ENCODE measurements at regions not wholly inside any gene's neighbourhood (a gene's known extent, or its start where the extent isn't known, plus 50 kb on each side); places are given as distances from the start of the nearest gene placed in this dataset.

DNA sequence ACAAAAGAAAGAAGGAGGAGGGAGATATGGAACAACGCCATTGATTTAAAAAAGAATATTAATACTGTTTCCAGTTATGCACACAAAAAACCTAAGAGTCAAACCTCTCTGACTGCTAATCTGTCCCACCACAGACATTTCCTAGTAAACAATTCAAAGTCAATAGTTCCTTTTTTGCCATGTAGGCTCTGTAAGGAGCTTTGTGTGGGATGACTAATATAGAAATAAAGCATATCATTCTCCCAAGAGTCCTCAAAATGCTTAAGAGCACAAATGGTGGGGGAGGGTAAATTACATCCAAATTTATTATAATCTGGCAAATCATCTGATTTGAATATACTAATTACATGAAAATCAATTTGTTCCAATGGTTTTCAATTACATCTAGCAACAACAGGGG, 155.9 kb upstream of the CNTN4 start:
- TF ChIP-seq, protein P1, sequence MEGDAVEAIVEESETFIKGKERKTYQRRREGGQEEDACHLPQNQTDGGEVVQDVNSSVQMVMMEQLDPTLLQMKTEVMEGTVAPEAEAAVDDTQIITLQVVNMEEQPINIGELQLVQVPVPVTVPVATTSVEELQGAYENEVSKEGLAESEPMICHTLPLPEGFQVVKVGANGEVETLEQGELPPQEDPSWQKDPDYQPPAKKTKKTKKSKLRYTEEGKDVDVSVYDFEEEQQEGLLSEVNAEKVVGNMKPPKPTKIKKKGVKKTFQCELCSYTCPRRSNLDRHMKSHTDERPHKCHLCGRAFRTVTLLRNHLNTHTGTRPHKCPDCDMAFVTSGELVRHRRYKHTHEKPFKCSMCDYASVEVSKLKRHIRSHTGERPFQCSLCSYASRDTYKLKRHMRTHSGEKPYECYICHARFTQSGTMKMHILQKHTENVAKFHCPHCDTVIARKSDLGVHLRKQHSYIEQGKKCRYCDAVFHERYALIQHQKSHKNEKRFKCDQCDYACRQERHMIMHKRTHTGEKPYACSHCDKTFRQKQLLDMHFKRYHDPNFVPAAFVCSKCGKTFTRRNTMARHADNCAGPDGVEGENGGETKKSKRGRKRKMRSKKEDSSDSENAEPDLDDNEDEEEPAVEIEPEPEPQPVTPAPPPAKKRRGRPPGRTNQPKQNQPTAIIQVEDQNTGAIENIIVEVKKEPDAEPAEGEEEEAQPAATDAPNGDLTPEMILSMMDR (IDR thresholded peaks at IDR 0.05; ENCODE audit: insufficient read depth, low read length), result no peak
- no peak for DNase-seq (ENCODE audit: low read depth)
- H3K4me3 ChIP-seq (ENCODE audit: low read depth, low read length), result no peak overlapping the region

DNA sequence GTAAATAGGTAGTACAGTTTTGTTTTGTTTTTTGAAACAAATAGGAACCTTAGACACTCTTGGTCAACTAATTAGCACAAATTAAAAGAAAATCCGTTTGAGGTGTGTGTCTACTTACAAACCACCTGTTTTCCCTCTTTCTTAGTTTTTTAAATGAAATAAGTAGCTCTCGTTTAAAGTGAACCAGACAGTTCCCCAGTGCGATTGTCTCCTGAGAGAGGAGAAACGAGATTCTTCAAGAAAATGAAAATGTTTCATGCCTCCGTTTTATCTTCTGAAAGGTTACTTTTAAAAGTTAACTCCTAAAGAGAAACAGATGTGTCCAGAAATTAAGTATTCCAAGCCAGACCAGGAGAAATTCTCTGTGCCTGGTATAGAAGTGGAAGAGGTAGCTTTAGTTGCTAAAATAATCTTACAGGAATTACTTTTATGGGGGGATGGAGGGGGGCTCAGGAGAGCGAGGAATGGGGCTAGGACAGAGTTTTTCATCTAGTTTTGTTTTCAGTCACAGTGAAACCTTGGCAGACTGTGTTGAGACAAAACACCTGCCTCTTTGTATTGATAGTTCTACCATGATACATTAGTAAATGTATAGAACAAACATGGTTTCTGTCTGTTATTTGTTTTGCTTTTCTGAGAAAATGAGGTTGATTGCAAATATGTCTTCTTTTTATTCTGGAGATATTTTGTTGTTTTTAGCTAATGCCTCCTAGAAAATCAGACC, 155.1 kb upstream of the CNTN4 start:
- TF ChIP-seq, protein P1 (IDR thresholded peaks at IDR 0.05; ENCODE audit: insufficient read depth, low read length), result no peak
- H3K4me3 ChIP-seq (ENCODE audit: low read depth, low read length), result no peak overlapping the region
- DNase-seq (ENCODE audit: low read depth), result no peak

DNA sequence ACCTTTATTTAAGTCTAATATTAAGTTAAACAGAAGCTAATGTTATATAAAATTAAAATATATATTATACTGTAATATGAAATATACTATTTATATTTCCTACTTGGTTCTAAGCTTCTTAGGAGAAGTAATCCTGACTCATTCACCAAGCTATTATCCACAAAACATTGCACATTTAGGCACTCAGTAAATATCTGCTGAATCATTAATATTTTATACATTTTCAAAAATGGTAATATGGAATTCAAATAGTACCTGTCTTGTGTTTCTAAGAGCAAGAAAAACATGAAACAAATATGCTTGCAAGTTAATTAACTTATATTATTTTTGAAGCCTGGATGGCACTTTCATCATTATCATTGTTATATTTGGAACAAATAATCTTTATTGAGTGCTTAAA, 153.0 kb upstream of the CNTN4 start:
- TF ChIP-seq, protein P1 (IDR thresholded peaks at IDR 0.05; ENCODE audit: insufficient read depth, low read length), result no peak
- no peak for DNase-seq (ENCODE audit: low read depth)
- no peak overlapping the region for H3K4me3 ChIP-seq (ENCODE audit: low read depth, low read length)

DNA sequence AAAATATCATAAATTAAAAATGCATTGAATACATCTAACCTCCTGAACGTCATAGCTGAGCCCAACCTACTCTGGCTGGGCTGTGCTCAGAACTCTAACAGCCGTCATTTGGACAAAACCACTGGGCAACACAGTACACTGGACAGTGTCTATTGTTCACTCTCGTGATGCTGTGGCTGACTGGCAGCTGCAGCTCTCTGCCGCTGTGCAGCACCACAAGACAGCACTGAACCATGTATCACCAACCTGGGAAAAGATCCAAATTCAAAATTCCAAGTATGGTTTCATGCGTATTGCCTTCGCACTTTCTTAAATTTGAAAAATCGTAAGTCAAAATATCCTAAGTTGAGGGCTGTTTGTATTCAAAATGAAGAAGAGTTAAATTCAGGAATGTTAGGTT, 145.1 kb upstream of the CNTN4 start:
- DNase-seq (ENCODE audit: low read depth), result no peak
- TF ChIP-seq, protein P1 (IDR thresholded peaks at IDR 0.05; ENCODE audit: insufficient read depth, low read length), result no peak
- no peak overlapping the region for H3K4me3 ChIP-seq (ENCODE audit: low read depth, low read length)

DNA sequence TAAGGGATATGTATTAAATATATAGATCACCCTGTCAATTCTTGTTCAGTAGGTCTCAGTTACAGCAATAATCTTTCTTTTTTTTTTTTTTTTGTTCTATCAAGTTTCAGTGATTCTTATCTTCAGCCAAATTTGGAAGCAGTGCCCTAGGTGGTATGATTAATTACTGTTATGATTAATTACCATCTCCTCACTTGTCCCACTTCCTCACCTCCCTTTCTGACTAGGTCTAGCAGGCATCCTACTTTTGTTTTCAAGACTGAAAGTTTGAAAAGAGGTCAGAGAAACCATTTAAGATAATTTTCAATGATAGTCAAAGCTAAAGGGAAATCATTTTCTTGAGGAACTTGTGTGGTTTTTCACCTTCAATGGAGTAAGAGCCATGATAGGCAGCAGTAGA, 144.0 kb upstream of the CNTN4 start:
- TF ChIP-seq, protein P1 (IDR thresholded peaks at IDR 0.05; ENCODE audit: insufficient read depth, low read length), result no peak
- DNase-seq (ENCODE audit: low read depth), result no peak
- no peak overlapping the region for H3K4me3 ChIP-seq (ENCODE audit: low read depth, low read length)

DNA sequence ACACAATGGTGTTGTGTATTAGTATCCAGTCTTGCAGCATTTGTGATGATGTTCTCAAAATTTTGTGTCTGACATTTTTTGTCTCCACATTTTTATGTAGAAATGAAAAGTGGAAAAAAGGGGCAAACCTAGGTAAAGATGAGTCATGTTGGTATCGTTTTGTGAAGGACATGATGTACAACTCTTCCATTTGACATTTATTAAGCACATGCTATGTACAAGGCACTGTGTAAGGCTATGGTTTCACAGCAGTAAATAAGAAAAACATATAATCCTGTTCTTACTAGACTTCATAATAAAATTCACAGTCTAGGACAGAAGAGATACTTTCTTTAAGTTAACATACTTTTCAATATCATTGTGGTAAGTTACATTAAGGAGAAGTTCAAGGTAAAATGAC, 143.5 kb upstream of the CNTN4 start:
- DNase-seq (ENCODE audit: low read depth), result no peak
- TF ChIP-seq, protein P1 (IDR thresholded peaks at IDR 0.05; ENCODE audit: insufficient read depth, low read length), result no peak
- no peak overlapping the region for H3K4me3 ChIP-seq (ENCODE audit: low read depth, low read length)

DNA sequence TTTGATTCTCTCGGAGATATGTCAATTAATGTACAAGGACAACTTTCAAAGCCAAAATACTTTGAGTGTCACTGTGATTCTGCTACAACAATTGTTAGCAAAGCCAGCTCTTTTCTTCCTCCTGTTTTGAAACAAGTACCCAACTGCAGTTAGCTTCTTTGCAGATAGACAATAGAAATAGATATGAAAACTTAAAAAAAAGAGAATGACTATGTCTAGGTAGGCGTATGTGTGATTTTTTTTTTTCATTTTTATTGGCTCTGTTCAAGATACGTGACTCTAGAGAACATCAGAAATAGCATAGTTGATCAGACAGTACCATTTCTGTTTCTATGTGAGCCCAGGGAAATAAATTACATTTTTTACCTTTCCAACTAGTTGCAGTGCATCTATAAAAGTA, 142.9 kb upstream of the CNTN4 start:
- TF ChIP-seq, protein P1 (IDR thresholded peaks at IDR 0.05; ENCODE audit: insufficient read depth, low read length), result no peak
- no peak for DNase-seq (ENCODE audit: low read depth)
- no peak overlapping the region for H3K4me3 ChIP-seq (ENCODE audit: low read depth, low read length)
